ENCODE measurements at regions not wholly inside any gene's neighbourhood (a gene's known extent, or its start where the extent isn't known, plus 50 kb on each side); places are given as distances from the start of the nearest gene placed in this dataset.
"Not testable (repeated sequence)": the region's sequence is repeated elsewhere in the genome, so short reads cannot be mapped to it uniquely, and the experiment has no call there.

DNA sequence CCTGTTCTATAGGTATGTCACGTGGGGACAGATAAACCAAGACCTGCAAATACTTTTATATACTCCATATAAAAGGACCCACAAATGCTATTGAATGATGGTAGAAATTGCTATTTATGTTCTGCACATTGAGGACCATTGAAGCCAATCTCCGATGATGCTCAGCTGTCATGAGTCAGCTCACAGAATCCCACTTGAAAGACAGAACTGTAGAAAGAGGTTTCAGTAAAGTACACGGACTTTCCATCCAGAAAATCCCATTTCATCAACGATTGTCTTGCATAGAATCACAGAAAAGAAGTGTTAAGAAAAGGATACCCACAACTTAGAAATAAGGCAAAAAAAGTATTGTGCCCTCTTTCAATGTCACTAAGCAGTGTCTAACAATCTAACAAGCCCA is 169.0 kb upstream of the COPS8 start:
- peaks cover 4% of the 10 kb centered on the region for H3K27me3 Mint-ChIP-seq
- ATAC-seq (ENCODE audit: low read depth) = no peak
- DNase-seq = no peak
- H3K4me3 Mint-ChIP-seq = no peak overlapping the region
- POLR2A ChIA-PET = no interaction called here
- H3K4me1 Mint-ChIP-seq = no peaks in the 10 kb centered on the region
- H3K27ac Mint-ChIP-seq = no peak overlapping the region
- no peaks in the 10 kb centered on the region for H3K36me3 Mint-ChIP-seq
- H3K9me3 Mint-ChIP-seq = no peaks in the 10 kb centered on the region

DNA sequence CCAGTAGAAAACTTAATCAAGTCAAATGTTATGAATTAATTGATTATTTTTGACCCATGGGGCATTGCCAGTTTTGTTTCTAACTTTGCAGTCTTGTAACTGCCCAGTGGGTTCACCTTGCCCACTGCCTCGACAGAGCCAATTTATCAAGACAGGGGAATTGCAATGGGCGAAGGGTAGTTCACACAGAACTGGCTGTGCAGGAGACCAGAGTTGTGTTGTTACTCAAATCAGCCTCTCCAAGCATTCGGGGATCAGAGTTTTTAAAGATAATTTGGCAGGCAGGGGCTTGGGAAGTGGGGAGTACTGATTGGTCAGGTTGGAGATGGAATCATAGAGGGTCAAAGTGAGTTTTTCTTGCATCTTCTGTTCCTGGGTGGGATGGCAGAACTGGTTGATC is 168.5 kb upstream of the COPS8 start:
- no peak for ATAC-seq (ENCODE audit: low read depth)
- DNase-seq = no peak

DNA sequence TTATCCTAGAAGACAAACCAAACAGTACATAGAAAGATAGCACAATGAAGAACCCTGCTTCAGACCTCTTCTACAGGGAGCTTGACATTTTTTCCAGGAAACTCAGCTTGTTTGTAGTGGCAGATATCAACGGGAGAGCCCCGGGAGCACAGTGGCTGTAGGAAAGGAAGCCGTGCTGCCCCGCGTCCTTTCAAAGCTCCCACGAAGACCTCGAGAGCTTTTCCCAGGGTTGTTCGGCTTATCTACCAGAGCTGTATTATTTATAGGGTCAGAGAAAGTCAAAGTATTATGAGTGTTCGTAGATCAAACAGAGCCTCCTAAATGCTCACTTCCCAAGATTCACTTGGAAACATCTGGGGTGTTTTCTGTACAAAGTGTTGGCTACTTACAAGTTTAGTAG is 167.1 kb upstream of the COPS8 start:
- DNase-seq (no peak), ATAC-seq (ENCODE audit: low read depth) (no peak)
- Mint-ChIP-seq H3K9me3 (no peaks in the 10 kb centered on the region), H3K4me3 (no peak overlapping the region), H3K27ac (no peak overlapping the region), H3K27me3 (peaks cover 4% of the 10 kb centered on the region), H3K4me1 (no peaks in the 10 kb centered on the region), H3K36me3 (no peaks in the 10 kb centered on the region)
- POLR2A ChIA-PET = no interaction called here

More for the DNA sequence above, 168.5 kb upstream of the COPS8 start:
- POLR2A ChIA-PET = no interaction called here
- Mint-ChIP-seq H3K4me3 (no peak overlapping the region), H3K27me3 (peaks cover 4% of the 10 kb centered on the region), H3K4me1 (no peaks in the 10 kb centered on the region), H3K9me3 (no peaks in the 10 kb centered on the region), H3K36me3 (no peaks in the 10 kb centered on the region), H3K27ac (no peak overlapping the region)

DNA sequence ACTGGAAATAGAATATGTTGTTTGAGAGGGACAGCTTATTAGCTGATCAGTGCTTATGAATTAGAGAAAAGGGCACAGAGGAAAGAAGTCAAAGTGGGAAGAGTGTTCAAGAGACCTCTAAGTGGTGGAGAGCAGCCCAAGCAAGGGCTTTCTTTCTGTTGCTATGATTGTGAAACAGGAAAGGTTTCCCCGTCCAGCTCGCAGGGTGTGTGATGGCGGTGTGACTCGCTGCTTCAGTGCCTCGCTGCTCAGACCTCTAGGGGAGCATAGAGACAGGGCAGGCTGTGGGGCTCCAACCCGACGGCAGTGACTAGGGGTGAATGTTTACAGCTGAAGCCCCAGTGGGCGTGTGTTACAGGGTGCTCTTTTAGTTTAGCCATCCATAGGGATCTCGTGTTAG is 166.5 kb upstream of the COPS8 start:
- Mint-ChIP-seq H3K4me3 (no peak overlapping the region), H3K36me3 (no peaks in the 10 kb centered on the region), H3K27ac (no peak overlapping the region), H3K27me3 (peaks cover 8% of the 10 kb centered on the region), H3K9me3 (no peaks in the 10 kb centered on the region), H3K4me1 (no peaks in the 10 kb centered on the region)
- no peak for ATAC-seq (ENCODE audit: low read depth)
- POLR2A ChIA-PET = no interaction called here
- no peak for DNase-seq

- H3K27ac Mint-ChIP-seq; H3K4me1 Mint-ChIP-seq; H3K4me3 Mint-ChIP-seq; POLR2A ChIA-PET; H3K9me3 Mint-ChIP-seq; DNase-seq; ATAC-seq (ENCODE audit: low read depth); H3K36me3 Mint-ChIP-seq: not testable (repeated sequence)
- peaks cover 12% of the 10 kb centered on the region for H3K27me3 Mint-ChIP-seq
These were observed 165.8 kb upstream of the COPS8 start for GRCh38 chr2:236919801-236920379.

- no peak for DNase-seq
- no peaks in the 10 kb centered on the region for H3K9me3 Mint-ChIP-seq
- POLR2A ChIA-PET = no interaction called here
- no peaks in the 10 kb centered on the region for H3K4me1 Mint-ChIP-seq
- H3K27ac Mint-ChIP-seq = no peak overlapping the region
- no peaks in the 10 kb centered on the region for H3K36me3 Mint-ChIP-seq
- peaks cover 22% of the 10 kb centered on the region for H3K27me3 Mint-ChIP-seq
- H3K4me3 Mint-ChIP-seq = no peak overlapping the region
- ATAC-seq (ENCODE audit: low read depth) = no peak
These were observed 163.6 kb upstream of the COPS8 start for GRCh38 chr2:236922061-236922460.

- ATAC-seq (ENCODE audit: low read depth) = no peak
- no peaks in the 10 kb centered on the region for H3K36me3 Mint-ChIP-seq
These were observed 157.2 kb upstream of the COPS8 start for GRCh38 chr2:236928380-236929037.

DNA sequence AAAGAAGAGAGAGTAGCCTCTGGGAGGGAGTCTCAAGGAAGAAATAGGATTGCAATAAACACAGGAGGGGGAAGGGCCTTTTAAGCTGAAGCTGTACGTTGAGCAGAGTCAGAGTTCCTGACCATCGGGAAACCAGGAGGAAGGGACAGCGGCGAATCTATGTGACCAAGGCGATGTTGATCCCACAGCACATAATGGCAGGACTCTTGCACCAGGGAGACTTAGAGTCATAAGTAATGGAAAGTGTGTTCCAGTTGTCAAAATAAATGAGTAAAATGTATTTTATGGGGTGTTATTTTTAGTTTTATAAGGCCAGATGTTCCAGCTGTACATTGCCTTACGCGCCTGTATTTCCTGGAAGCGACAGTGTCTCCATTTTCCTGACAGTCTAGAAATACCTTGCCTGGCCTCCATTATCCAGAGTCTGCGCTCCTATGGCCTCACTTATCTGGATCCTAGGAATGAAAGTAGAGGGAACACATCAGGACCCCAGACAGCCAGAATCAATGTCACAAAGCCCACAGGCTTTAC is 152.8 kb upstream of the COPS8 start:
- Mint-ChIP-seq H3K27ac (no peak overlapping the region), H3K27me3 (peaks cover 14% of the 10 kb centered on the region), H3K36me3 (no peaks in the 10 kb centered on the region), H3K4me1 (peaks cover 4% of the 10 kb centered on the region), H3K9me3 (no peaks in the 10 kb centered on the region), H3K4me3 (no peak overlapping the region)
- DNase-seq = no peak
- POLR2A ChIA-PET = no interaction called here
- ATAC-seq (ENCODE audit: low read depth) = no peak

More at GRCh38 chr2:236928380-236929037, 157.2 kb upstream of the COPS8 start:
- H3K27ac Mint-ChIP-seq = peak overlapping the region; percentile 17
- POLR2A ChIA-PET = no interaction called here
- H3K27me3 Mint-ChIP-seq = peaks cover 36% of the 10 kb centered on the region
- no peaks in the 10 kb centered on the region for H3K9me3 Mint-ChIP-seq
- DNase-seq = no peak
- peak overlapping the region; percentile 78 for H3K4me3 Mint-ChIP-seq
- peaks cover 4% of the 10 kb centered on the region for H3K4me1 Mint-ChIP-seq

GRCh38 chr2:236934166-236934565 is 151.5 kb upstream of the COPS8 start:
- DNase-seq (no peak), ATAC-seq (ENCODE audit: low read depth) (no peak)
- H3K27ac Mint-ChIP-seq = no peak overlapping the region
- peaks cover 11% of the 10 kb centered on the region for H3K27me3 Mint-ChIP-seq
- no peaks in the 10 kb centered on the region for H3K4me1 Mint-ChIP-seq
- no peak overlapping the region for H3K4me3 Mint-ChIP-seq
- no peaks in the 10 kb centered on the region for H3K36me3 Mint-ChIP-seq
- H3K9me3 Mint-ChIP-seq = no peaks in the 10 kb centered on the region
- POLR2A ChIA-PET = no interaction called here

DNA sequence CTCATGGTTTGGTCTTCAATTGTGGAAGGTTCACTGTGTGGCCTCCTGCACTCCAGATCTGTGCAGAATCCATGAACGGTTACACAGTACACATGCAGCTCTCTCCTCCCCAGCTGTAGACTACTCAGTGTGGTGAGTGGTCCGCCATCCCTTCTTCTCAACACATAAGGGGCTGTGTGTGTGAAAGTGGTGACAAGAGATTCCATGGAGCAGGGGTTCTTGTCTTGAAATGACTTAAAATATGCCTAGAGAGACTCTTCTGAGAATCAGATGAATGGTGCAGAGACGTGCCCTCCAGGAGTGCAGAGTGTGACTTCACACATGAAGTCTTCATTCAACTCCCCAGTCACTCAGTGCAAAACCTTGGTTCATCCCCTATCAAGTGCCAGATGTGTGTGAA is 151.0 kb upstream of the COPS8 start:
- H3K4me1 Mint-ChIP-seq = no peaks in the 10 kb centered on the region
- POLR2A ChIA-PET = no interaction called here
- no peaks in the 10 kb centered on the region for H3K9me3 Mint-ChIP-seq
- H3K36me3 Mint-ChIP-seq = no peaks in the 10 kb centered on the region
- no peak overlapping the region for H3K27ac Mint-ChIP-seq
- no peak overlapping the region for H3K4me3 Mint-ChIP-seq
- H3K27me3 Mint-ChIP-seq = peaks cover 11% of the 10 kb centered on the region
- no peak for DNase-seq
- no peak for ATAC-seq (ENCODE audit: low read depth)

DNA sequence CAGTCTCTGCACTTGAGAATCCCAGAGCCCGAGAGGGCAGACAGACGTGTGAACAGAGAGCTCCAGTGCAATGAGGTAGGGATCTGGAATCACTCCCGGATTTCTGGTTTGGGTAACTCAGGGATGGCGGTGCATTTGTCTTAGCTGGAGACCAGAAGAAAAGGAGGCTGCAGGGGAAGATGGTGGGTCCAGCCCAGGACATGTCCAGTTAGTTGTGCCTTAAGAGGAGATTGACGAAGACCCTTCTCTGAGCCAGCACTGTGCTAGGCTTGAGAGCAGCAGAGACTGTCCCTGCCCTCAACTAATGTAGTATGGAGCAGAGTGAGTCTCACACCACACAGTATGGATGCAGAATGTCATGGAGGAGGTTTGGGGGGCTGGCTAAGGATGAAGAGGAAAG is 150.6 kb upstream of the COPS8 start:
- Mint-ChIP-seq H3K27ac (no peak overlapping the region), H3K27me3 (peaks cover 11% of the 10 kb centered on the region), H3K9me3 (no peaks in the 10 kb centered on the region), H3K36me3 (no peaks in the 10 kb centered on the region), H3K4me1 (no peaks in the 10 kb centered on the region), H3K4me3 (no peak overlapping the region)
- POLR2A ChIA-PET = no interaction called here
- no peak for ATAC-seq (ENCODE audit: low read depth)
- no peak for DNase-seq

- ATAC-seq (ENCODE audit: low read depth) = no peak
- H3K27me3 Mint-ChIP-seq = peaks cover 11% of the 10 kb centered on the region
- H3K4me3 Mint-ChIP-seq = no peak overlapping the region
- H3K4me1 Mint-ChIP-seq = no peaks in the 10 kb centered on the region
- POLR2A ChIA-PET = no interaction called here
- H3K36me3 Mint-ChIP-seq = no peaks in the 10 kb centered on the region
- no peak overlapping the region for H3K27ac Mint-ChIP-seq
- H3K9me3 Mint-ChIP-seq = no peaks in the 10 kb centered on the region
- DNase-seq = no peak
These were observed 149.9 kb upstream of the COPS8 start for GRCh38 chr2:236935631-236936445.

DNA sequence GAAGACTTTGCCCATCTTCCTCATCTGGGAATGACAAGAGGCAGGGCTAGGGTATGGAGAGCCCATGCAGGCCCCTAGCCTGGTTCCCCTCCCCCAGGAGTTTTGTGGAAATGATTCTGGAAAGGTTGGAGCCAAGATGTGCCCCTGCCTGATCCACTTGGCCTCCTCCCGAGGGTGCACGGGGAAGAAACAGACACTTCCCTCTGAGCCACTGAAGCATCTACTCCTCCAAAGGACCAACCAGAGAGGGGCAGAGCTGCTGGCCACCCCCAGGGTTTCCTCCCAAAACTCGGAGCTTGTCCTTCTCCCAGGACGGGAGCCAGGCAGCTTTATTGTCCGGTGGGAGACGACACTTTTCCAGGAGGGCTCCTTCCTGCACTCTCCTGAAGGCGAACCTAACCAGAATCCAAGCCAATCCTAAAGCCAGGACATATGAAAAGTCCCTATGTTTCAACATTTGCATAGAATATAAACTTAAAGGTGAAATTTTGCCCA is 149.2 kb upstream of the COPS8 start:
- POLR2A ChIA-PET = no interaction called here
- Mint-ChIP-seq H3K36me3 (no peaks in the 10 kb centered on the region), H3K9me3 (no peaks in the 10 kb centered on the region), H3K27me3 (peaks cover 11% of the 10 kb centered on the region), H3K4me3 (no peak overlapping the region), H3K4me1 (no peaks in the 10 kb centered on the region), H3K27ac (no peak overlapping the region)
- ATAC-seq (ENCODE audit: low read depth) (no peak), DNase-seq (no peak)

- POLR2A ChIA-PET = no interaction called here
- H3K9me3 Mint-ChIP-seq = no peaks in the 10 kb centered on the region
- peaks cover 6% of the 10 kb centered on the region for H3K27me3 Mint-ChIP-seq
- no peaks in the 10 kb centered on the region for H3K4me1 Mint-ChIP-seq
- ATAC-seq (ENCODE audit: low read depth) = no peak
- H3K36me3 Mint-ChIP-seq = no peaks in the 10 kb centered on the region
- no peak for DNase-seq
- no peak overlapping the region for H3K4me3 Mint-ChIP-seq
- no peak overlapping the region for H3K27ac Mint-ChIP-seq
These were observed 147.6 kb upstream of the COPS8 start for GRCh38 chr2:236938126-236938525.
